GM10266 (cell line): ENCODE measurements at regions not wholly inside any gene's neighbourhood (a gene's known extent, or its start where the extent isn't known, plus 50 kb on each side); places are given as distances from the start of the nearest gene placed in this dataset.

Source experiments
- DNase-seq: peaks from one replicate; pipeline ENCODE4 v3.0.0; 2012; ENCODE audit errors: extremely low spot score
- TF ChIP-seq, protein P1 (sequence below): IDR thresholded peaks from 2 replicates; pipeline ENCODE4 v1.5.1; 2012; ENCODE audit warnings: mild to moderate bottlenecking, low read depth; ENCODE audit not compliant: control insufficient read depth, insufficient read depth; ENCODE audit errors: missing control alignments

DNA sequence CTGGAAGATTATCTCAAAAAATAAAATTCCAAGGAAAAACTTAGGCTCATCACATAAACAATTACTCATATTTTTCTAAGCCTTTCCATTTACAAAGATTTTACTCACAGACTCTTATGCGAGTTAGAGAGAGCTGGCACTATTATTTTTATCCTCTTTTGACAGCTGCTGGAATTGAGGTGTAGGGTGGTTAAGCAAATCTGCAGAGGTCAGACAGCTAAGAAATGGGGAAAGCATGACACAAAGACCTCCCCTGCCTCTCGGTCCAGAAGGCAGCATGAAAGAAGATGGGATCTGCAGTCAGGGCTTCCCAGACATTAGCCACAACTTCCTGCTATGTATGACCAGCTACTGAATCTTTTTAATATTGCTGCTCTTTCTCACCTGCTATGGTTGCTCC is 89.9 kb upstream of the CPEB2 start:
- TF ChIP-seq, protein P1, sequence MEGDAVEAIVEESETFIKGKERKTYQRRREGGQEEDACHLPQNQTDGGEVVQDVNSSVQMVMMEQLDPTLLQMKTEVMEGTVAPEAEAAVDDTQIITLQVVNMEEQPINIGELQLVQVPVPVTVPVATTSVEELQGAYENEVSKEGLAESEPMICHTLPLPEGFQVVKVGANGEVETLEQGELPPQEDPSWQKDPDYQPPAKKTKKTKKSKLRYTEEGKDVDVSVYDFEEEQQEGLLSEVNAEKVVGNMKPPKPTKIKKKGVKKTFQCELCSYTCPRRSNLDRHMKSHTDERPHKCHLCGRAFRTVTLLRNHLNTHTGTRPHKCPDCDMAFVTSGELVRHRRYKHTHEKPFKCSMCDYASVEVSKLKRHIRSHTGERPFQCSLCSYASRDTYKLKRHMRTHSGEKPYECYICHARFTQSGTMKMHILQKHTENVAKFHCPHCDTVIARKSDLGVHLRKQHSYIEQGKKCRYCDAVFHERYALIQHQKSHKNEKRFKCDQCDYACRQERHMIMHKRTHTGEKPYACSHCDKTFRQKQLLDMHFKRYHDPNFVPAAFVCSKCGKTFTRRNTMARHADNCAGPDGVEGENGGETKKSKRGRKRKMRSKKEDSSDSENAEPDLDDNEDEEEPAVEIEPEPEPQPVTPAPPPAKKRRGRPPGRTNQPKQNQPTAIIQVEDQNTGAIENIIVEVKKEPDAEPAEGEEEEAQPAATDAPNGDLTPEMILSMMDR: no peak
- DNase-seq: no peak

DNA sequence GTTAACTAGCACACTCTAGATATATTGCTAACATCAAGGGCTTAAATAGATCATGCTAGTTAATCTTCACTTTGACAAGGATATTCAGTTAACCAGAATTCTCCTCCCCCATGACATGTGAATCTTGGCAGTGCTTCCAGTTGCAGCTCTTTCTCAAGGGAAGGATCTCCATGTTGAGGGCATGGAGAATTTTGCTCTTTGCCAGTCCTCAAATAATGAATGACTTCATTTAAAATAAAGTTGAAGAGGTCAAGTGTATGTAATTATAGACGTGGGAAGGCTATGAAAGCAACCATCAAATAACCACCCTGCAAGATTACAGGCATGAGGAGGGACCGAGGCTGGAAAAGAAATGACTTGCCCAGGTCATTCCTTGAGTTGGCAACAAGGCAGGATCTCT is 87.3 kb upstream of the CPEB2 start:
- TF ChIP-seq, protein P1: no peak
- no peak for DNase-seq

DNA sequence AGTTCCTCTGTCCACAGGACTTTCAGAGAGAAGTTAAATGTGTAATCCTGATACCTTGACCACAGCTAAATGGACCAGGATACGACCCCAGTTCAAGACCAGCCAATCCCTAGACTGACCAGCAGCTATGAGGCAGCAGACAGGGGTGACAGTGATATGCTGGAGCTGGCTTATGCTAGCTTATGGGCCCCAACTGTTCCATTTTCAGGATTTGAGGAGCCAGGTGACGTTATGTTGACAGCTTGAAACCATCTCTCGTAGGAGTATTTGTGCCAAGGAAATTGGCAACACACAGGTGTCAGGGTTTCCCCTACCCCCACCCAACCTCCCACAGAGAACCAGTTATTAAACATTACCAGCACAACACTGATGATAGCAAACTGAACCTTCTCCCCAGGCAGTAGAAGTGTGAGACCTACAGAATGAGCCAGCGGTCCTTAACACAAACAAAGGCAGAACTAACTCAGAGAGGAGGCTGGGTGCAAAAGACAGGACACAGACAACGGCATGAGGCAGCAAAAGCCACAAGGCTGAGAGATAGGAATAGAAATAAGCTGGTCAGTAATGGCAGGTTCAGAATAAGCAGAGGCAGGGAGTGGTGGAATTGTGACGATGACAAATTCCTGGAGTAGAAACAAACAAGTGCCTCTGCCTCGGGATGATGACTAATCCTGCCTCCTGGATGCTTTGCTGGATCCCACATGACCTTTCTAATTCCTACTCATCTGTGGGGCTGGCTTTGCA is 85.6 kb upstream of the CPEB2 start:
- TF ChIP-seq, protein P1: no peak
- no peak for DNase-seq

DNA sequence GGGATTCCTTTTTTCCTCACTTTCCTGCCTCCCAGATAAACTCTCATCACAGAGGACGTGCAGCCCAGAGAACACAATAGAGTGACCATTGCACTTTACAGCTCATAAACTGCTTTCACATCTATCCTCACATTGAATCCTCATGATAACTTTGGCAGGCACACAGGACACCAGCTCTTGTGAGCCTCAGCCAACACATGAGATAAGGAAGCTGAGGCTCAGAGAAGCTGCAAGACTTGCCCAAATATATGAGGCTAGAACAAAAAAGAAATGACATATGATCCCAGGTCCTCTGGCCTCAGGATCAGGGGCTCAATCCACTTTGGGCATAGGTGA is 85.0 kb upstream of the CPEB2 start:
- TF ChIP-seq, protein P1: no peak
- DNase-seq: no peak

DNA sequence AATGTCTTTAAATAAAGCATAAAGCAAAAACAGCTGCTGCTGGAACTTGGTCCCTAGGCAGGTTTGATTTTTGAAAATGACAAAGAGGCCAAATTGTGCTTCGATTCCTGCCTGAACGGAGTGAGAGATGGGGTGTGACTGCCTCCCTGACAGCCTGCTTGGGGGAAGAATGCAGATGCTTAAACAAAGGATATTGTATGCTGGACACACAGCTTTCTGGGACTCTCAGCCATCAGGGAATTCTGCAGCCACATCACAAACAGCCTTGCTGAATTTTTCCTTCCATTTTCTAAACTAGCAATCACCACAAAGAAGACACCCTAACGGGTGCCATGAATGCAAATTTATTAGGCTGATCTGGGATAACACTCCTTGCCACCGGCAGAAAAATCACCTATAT is 83.9 kb upstream of the CPEB2 start:
- DNase-seq: no peak
- TF ChIP-seq, protein P1: no peak

DNA sequence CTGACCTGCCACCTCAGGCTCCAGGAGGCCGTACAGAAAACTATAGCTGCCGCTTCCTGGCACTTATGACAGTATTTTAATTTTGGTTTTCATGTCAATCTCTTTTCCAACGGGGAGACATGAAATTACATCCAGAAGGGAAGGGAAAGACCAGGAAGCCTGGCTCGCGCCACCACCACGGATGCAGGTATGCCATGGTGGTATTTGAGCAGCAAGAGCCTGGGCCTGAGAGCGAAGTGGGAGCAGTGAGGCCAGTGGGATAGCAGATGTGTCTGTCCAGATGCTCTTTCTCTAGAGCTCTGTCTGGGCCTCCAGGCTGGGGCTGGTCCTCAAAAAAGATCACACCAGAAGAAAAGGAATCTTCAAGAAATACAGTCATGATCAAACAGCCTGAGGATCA is 82.5 kb upstream of the CPEB2 start:
- no peak for DNase-seq

DNA sequence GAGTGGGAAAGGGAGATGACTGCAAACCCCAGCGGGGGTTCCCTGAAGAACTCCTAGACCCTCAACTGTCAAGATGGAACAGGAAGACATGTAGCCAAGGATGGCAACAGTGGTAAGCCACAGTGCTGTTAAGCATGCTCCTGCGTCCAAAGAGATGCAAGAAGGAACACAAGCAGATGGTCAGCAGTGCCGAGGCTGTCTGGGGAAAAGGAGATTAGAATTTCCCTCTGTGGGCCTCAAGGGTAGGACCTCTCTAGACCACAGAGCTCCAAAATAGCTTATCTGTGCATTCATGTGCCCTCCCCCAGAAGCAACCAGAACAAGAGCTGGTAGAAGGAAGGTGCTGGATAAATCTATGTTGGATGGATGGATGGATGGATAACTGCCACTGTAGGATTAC is 82.0 kb upstream of the CPEB2 start:
- no peak for DNase-seq
- TF ChIP-seq, protein P1: no peak

More for the DNA sequence above, 82.5 kb upstream of the CPEB2 start:
- TF ChIP-seq, protein P1: no peak
